ENCODE measurements at regions not wholly inside any gene's neighbourhood (a gene's known extent, or its start where the extent isn't known, plus 50 kb on each side); places are given as distances from the start of the nearest gene placed in this dataset.

DNA sequence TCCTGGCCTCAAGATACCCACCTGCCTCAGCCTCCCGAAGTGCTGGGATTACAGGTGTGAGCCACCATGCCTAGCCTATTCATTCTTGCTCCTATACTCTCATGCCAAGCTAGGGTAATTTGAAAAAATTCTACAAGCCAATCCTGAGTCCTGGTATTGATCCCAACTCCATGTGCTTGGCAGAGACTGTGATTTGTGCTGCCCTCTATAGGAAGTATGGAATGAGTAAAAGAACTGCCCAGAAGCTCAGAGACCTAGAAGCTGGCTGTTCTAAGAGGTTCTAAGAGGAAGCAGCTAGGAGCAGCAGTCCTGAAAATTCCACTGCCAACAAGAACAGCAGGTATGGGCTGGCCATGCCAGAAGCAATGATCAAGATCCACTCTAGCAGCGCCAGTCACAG lies 402.5 kb downstream of the PCNX1 start:
- H2AFZ ChIP-seq: peak overlapping the region; percentile 5; the same call in 1 of the 2 replicates
- H3K4me2 ChIP-seq: no peak overlapping the region
- H3K4me3 Mint-ChIP-seq: no peak overlapping the region
- H3K9me2 ChIP-seq (ENCODE audit: insufficient read depth): no peaks in the 10 kb centered on the region; the same call in none of the 2 replicates
- no peaks in the 10 kb centered on the region for H3K4me1 ChIP-seq (ENCODE audit: insufficient read depth)
- TF ChIP-seq, protein P1, sequence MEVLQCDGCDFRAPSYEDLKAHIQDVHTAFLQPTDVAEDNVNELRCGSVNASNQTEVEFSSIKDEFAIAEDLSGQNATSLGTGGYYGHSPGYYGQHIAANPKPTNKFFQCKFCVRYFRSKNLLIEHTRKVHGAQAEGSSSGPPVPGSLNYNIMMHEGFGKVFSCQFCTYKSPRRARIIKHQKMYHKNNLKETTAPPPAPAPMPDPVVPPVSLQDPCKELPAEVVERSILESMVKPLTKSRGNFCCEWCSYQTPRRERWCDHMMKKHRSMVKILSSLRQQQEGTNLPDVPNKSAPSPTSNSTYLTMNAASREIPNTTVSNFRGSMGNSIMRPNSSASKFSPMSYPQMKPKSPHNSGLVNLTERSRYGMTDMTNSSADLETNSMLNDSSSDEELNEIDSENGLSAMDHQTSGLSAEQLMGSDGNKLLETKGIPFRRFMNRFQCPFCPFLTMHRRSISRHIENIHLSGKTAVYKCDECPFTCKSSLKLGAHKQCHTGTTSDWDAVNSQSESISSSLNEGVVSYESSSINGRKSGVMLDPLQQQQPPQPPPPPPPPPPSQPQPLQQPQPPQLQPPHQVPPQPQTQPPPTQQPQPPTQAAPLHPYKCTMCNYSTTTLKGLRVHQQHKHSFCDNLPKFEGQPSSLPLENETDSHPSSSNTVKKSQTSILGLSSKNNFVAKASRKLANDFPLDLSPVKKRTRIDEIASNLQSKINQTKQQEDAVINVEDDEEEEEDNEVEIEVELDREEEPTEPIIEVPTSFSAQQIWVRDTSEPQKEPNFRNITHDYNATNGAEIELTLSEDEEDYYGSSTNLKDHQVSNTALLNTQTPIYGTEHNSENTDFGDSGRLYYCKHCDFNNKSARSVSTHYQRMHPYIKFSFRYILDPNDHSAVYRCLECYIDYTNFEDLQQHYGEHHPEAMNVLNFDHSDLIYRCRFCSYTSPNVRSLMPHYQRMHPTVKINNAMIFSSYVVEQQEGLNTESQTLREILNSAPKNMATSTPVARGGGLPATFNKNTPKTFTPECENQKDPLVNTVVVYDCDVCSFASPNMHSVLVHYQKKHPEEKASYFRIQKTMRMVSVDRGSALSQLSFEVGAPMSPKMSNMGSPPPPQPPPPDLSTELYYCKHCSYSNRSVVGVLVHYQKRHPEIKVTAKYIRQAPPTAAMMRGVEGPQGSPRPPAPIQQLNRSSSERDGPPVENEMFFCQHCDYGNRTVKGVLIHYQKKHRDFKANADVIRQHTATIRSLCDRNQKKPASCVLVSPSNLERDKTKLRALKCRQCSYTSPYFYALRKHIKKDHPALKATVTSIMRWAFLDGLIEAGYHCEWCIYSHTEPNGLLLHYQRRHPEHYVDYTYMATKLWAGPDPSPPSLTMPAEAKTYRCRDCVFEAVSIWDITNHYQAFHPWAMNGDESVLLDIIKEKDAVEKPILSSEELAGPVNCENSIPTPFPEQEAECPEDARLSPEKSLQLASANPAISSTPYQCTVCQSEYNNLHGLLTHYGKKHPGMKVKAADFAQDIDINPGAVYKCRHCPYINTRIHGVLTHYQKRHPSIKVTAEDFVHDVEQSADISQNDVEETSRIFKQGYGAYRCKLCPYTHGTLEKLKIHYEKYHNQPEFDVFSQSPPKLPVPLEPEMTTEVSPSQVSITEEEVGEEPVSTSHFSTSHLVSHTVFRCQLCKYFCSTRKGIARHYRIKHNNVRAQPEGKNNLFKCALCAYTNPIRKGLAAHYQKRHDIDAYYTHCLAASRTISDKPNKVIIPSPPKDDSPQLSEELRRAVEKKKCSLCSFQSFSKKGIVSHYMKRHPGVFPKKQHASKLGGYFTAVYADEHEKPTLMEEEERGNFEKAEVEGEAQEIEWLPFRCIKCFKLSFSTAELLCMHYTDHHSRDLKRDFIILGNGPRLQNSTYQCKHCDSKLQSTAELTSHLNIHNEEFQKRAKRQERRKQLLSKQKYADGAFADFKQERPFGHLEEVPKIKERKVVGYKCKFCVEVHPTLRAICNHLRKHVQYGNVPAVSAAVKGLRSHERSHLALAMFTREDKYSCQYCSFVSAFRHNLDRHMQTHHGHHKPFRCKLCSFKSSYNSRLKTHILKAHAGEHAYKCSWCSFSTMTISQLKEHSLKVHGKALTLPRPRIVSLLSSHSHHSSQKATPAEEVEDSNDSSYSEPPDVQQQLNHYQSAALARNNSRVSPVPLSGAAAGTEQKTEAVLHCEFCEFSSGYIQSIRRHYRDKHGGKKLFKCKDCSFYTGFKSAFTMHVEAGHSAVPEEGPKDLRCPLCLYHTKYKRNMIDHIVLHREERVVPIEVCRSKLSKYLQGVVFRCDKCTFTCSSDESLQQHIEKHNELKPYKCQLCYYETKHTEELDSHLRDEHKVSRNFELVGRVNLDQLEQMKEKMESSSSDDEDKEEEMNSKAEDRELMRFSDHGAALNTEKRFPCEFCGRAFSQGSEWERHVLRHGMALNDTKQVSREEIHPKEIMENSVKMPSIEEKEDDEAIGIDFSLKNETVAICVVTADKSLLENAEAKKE (CRISPR knock-in tag; IDR thresholded peaks at IDR 0.05): no peak
- TF ChIP-seq, protein P2, sequence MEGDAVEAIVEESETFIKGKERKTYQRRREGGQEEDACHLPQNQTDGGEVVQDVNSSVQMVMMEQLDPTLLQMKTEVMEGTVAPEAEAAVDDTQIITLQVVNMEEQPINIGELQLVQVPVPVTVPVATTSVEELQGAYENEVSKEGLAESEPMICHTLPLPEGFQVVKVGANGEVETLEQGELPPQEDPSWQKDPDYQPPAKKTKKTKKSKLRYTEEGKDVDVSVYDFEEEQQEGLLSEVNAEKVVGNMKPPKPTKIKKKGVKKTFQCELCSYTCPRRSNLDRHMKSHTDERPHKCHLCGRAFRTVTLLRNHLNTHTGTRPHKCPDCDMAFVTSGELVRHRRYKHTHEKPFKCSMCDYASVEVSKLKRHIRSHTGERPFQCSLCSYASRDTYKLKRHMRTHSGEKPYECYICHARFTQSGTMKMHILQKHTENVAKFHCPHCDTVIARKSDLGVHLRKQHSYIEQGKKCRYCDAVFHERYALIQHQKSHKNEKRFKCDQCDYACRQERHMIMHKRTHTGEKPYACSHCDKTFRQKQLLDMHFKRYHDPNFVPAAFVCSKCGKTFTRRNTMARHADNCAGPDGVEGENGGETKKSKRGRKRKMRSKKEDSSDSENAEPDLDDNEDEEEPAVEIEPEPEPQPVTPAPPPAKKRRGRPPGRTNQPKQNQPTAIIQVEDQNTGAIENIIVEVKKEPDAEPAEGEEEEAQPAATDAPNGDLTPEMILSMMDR (conservative IDR thresholded peaks at IDR 0.05; ENCODE audit: low read depth in 2 of 2): peak; percentile 58 to 68
- H3K27me3 ChIP-seq (ENCODE audit: insufficient read depth): no peaks in the 10 kb centered on the region
- no peak overlapping the region for H3K4me3 ChIP-seq
- H3K9me3 Mint-ChIP-seq: peaks cover 10% of the 10 kb centered on the region
- no peaks in the 10 kb centered on the region for H3K79me2 ChIP-seq (replicated peaks; ENCODE audit: insufficient read depth)
- H3K27ac Mint-ChIP-seq: no peak overlapping the region
- H3K27me3 Mint-ChIP-seq (ENCODE audit: insufficient read depth, low read depth, poor library complexity): no peaks in the 10 kb centered on the region
- H3K4me1 Mint-ChIP-seq: no peaks in the 10 kb centered on the region
- no peaks in the 10 kb centered on the region for H4K20me1 ChIP-seq (replicated peaks; ENCODE audit: insufficient read depth)
- no peaks in the 10 kb centered on the region for H3K36me3 Mint-ChIP-seq (ENCODE audit: low read depth)
- H3K27ac ChIP-seq (ENCODE audit: low read depth): no peak overlapping the region
- no peaks in the 10 kb centered on the region; the same call in 1 of the 2 replicates for H3K36me3 ChIP-seq (ENCODE audit: insufficient read depth)
- H3F3A ChIP-seq (replicated peaks; ENCODE audit: low read depth): no peaks in the 10 kb centered on the region
- ATAC-seq: peak; percentile 85
- DNase-seq (ENCODE audit: low spot score): peak; percentile 62

DNA sequence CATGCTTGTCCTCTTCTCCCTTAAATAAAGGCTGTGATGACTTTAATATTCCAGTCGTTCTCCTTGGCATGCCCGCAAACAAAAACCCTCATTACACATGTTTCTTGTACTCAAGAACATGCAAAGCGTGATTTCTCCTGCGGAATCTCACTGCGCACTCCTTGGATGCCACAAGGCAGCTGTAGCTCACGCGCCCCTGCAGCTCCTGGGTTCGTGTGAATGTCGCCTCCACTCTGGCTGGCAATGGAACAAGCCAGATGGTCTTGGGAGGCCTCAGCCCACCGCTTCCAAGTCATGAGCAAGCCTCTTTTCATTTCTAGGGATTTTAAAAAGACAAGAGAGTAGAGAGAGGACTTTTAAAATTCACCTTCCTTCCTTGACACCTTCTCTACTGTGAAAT lies 403.8 kb downstream of the PCNX1 start:
- Histone ChIP-seq H2AFZ (no peak overlapping the region), H3K36me3 (ENCODE audit: insufficient read depth) (no peaks in the 10 kb centered on the region; the same call in 1 of the 2 replicates), H3K4me1 (ENCODE audit: insufficient read depth) (no peaks in the 10 kb centered on the region), H3K79me2 (replicated peaks; ENCODE audit: insufficient read depth) (no peaks in the 10 kb centered on the region), H3K27me3 (ENCODE audit: insufficient read depth) (no peaks in the 10 kb centered on the region), H3K4me2 (no peak overlapping the region), H3K9me2 (ENCODE audit: insufficient read depth) (no peaks in the 10 kb centered on the region; the same call in none of the 2 replicates), H3K4me3 (no peak overlapping the region), H3F3A (replicated peaks; ENCODE audit: low read depth) (no peaks in the 10 kb centered on the region), H4K20me1 (replicated peaks; ENCODE audit: insufficient read depth) (no peaks in the 10 kb centered on the region), H3K27ac (ENCODE audit: low read depth) (no peak overlapping the region)
- H3K27me3 Mint-ChIP-seq (ENCODE audit: insufficient read depth, low read depth, poor library complexity): no peaks in the 10 kb centered on the region
- no peaks in the 10 kb centered on the region for H3K4me1 Mint-ChIP-seq
- H3K27ac Mint-ChIP-seq: no peak overlapping the region
- H3K9me3 Mint-ChIP-seq: peaks cover 3% of the 10 kb centered on the region; the same call in 1 of the 3 replicates
- DNase-seq (ENCODE audit: low spot score) (no peak), ATAC-seq (no peak)
- no peaks in the 10 kb centered on the region for H3K36me3 Mint-ChIP-seq (ENCODE audit: low read depth)
- H3K4me3 Mint-ChIP-seq: no peak overlapping the region
- TF ChIP-seq STAT1 (IDR thresholded peaks at IDR 0.05; ENCODE audit: unreplicated experiment) (no peak), JUNB (IDR thresholded peaks at IDR 0.05; ENCODE audit: unreplicated experiment) (no peak), ZNF114 (CRISPR knock-in tag; IDR thresholded peaks at IDR 0.05) (no peak), EZH2phosphoT487 (IDR thresholded peaks at IDR 0.05; ENCODE audit: unreplicated experiment) (no peak), ZNF331 (CRISPR knock-in tag; IDR thresholded peaks at IDR 0.05; ENCODE audit: low read depth) (no peak), CREB1 (CRISPR knock-in tag; IDR thresholded peaks at IDR 0.05; ENCODE audit: low read depth) (no peak)
- TF ChIP-seq, protein P2 (conservative IDR thresholded peaks at IDR 0.05; ENCODE audit: low read depth in 2 of 2): no peak

Measured in GM23338 (cell line).